C4-2B (cell line): ENCODE measurements at regions not wholly inside any gene's neighbourhood (a gene's known extent, or its start where the extent isn't known, plus 50 kb on each side); places are given as distances from the start of the nearest gene placed in this dataset.

Experiments used
- CTCF ChIP-seq: fragments of 450-650 bp; conservative IDR thresholded peaks from 2 replicates; pipeline ENCODE4 v1.5.1; 2017; ENCODE audit warnings: mild to moderate bottlenecking
- ZFX ChIP-seq: fragments of 450-650 bp; IDR thresholded peaks from 2 replicates; pipeline ENCODE4 v1.6.1; 2017

DNA sequence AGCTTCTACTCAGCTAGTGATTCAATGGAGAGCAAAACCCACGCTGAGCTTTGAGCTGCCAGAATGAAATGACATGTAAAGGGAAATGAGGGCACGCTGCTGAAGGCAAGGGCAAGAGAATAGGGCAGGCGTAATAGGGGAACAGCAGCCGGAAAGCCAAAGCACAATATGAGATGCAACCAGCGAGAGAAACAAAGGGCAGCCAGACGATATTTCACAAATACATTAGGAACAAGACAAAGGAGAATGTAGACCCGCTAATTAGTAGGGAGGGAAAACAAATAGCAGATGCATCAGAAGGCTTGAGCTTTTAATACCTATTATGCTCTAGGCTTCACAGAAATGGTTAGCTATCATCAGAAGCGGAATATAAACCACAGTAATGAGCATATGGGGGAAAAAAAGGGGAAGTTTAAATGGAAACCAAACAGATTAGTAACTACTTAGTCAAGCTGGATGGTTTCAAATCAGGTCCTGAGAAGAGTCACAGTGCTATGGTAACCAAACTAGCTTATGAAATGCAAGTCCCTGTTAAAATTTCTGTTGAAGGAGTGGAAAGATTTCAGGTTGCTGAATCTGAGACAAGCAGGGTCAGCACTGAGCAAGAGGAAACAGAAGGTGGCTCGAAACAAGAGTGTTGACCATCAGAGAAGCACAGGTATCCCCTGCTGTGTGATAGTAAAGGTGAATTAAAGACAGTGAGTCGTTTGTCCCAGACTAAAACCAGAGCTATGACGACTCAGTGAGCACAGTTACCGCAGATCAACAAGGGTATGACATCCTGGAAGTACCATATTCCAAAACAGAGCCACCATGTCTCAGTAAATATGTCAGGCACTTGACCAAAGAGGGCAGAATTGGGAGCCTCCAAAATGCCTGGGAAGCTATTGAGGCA lies 496.9 kb upstream of the CELF2 start:
- TF ChIP-seq CTCF (no peak), ZFX (no peak)
